ENCODE measurements at regions not wholly inside any gene's neighbourhood (a gene's known extent, or its start where the extent isn't known, plus 50 kb on each side); places are given as distances from the start of the nearest gene placed in this dataset.

DNA sequence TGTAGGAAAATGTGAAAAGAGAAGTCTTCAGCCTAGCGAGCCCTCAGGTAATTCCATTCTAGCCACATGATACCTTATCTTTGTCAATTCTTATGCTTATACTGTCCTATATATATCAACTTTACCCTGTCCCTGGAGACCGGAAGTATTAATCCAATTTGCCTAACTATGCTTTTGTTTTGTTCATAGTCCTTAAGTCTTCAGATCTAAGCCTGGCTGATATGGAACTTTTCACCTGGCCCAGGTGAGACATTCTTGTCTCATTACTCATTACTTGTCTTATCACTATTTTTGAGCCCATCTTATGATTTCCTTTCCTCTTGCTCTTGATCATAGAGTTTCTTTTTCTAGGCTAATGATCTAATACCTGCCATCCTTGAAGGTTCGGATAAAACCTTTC, 194.1 kb upstream of the FANCL start:
- H3K9me3 Mint-ChIP-seq (ENCODE audit: unreplicated experiment) = no peaks in the 10 kb centered on the region
- no peak for DNase-seq (ENCODE audit: low spot score)
- no peak overlapping the region for H3K4me3 Mint-ChIP-seq (ENCODE audit: unreplicated experiment)
- H3K27ac Mint-ChIP-seq (ENCODE audit: unreplicated experiment) = no peak overlapping the region
- H3K36me3 Mint-ChIP-seq (ENCODE audit: low read depth, unreplicated experiment) = no peaks in the 10 kb centered on the region
- no peaks in the 10 kb centered on the region for H3K4me1 Mint-ChIP-seq (ENCODE audit: unreplicated experiment)
- TF ChIP-seq, protein P1, sequence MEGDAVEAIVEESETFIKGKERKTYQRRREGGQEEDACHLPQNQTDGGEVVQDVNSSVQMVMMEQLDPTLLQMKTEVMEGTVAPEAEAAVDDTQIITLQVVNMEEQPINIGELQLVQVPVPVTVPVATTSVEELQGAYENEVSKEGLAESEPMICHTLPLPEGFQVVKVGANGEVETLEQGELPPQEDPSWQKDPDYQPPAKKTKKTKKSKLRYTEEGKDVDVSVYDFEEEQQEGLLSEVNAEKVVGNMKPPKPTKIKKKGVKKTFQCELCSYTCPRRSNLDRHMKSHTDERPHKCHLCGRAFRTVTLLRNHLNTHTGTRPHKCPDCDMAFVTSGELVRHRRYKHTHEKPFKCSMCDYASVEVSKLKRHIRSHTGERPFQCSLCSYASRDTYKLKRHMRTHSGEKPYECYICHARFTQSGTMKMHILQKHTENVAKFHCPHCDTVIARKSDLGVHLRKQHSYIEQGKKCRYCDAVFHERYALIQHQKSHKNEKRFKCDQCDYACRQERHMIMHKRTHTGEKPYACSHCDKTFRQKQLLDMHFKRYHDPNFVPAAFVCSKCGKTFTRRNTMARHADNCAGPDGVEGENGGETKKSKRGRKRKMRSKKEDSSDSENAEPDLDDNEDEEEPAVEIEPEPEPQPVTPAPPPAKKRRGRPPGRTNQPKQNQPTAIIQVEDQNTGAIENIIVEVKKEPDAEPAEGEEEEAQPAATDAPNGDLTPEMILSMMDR (IDR thresholded peaks at IDR 0.05; ENCODE audit: unreplicated experiment) = no peak
- peaks cover 2% of the 10 kb centered on the region for H3K27me3 Mint-ChIP-seq (ENCODE audit: unreplicated experiment)

DNA sequence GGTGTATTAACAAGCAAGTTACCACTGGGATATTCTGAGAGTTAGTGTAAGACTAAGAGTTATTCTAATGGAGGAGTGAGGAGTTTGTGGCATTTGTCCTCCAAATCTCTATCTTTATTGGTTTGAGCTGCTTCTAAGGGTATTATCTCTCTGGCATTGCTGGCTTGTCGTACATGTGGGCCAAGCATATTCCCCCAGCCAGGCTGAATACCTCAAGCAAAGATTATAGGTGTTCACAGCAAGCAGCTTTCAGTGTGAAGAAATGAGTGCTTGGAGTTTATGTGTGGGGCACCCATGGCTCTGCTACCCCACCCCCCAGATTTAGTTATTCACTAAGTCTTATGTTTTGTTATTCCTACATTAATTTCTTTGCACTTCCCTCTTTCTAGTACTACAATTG, 193.6 kb upstream of the FANCL start:
- DNase-seq (ENCODE audit: low spot score) = no peak
- no peak overlapping the region for H3K27ac Mint-ChIP-seq (ENCODE audit: unreplicated experiment)
- TF ChIP-seq, protein P1 (IDR thresholded peaks at IDR 0.05; ENCODE audit: unreplicated experiment) = no peak
- H3K4me1 Mint-ChIP-seq (ENCODE audit: unreplicated experiment) = no peaks in the 10 kb centered on the region
- no peaks in the 10 kb centered on the region for H3K36me3 Mint-ChIP-seq (ENCODE audit: low read depth, unreplicated experiment)
- H3K4me3 Mint-ChIP-seq (ENCODE audit: unreplicated experiment) = no peak overlapping the region
- H3K27me3 Mint-ChIP-seq (ENCODE audit: unreplicated experiment) = peaks cover 2% of the 10 kb centered on the region
- no peaks in the 10 kb centered on the region for H3K9me3 Mint-ChIP-seq (ENCODE audit: unreplicated experiment)

DNA sequence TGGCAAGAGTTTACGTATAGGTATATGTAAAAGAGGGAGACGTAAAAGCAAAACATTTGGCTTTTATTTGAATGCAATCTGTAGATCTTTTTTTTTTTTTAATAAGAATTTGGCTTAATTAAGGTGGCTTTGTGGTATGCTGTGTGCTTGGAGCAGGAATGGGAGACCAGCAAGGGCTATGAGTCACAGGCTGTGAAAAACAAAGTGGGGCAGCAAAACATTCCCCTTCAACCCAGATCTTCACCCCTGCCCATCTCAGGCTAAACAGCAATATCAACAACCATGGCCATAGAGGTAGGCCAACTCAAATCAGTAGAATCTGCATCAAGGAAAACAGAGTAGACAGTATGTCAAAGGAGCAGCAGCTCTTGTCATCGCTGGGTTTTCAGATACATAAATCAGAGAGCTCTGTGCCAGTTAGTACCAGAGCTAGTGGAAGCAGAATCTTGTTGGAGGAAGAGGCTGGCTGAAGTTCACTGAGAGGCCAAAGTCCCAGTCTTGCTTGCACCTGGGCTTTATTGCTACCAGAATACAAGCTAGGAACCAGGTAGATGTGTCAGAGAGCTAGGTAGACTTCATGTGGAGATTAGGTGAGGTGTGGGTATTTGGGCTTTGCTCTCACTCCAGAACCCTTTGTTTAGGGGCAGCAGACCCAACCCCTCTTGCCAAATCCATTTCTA, 191.5 kb upstream of the FANCL start:
- no peak for DNase-seq (ENCODE audit: low spot score)
- Mint-ChIP-seq H3K4me3 (ENCODE audit: unreplicated experiment) (no peak overlapping the region), H3K27ac (ENCODE audit: unreplicated experiment) (no peak overlapping the region), H3K4me1 (ENCODE audit: unreplicated experiment) (peaks cover 4% of the 10 kb centered on the region), H3K9me3 (ENCODE audit: unreplicated experiment) (no peaks in the 10 kb centered on the region), H3K27me3 (ENCODE audit: unreplicated experiment) (peaks cover 5% of the 10 kb centered on the region), H3K36me3 (ENCODE audit: low read depth, unreplicated experiment) (no peaks in the 10 kb centered on the region)
- TF ChIP-seq, protein P1 (IDR thresholded peaks at IDR 0.05; ENCODE audit: unreplicated experiment) = no peak

DNA sequence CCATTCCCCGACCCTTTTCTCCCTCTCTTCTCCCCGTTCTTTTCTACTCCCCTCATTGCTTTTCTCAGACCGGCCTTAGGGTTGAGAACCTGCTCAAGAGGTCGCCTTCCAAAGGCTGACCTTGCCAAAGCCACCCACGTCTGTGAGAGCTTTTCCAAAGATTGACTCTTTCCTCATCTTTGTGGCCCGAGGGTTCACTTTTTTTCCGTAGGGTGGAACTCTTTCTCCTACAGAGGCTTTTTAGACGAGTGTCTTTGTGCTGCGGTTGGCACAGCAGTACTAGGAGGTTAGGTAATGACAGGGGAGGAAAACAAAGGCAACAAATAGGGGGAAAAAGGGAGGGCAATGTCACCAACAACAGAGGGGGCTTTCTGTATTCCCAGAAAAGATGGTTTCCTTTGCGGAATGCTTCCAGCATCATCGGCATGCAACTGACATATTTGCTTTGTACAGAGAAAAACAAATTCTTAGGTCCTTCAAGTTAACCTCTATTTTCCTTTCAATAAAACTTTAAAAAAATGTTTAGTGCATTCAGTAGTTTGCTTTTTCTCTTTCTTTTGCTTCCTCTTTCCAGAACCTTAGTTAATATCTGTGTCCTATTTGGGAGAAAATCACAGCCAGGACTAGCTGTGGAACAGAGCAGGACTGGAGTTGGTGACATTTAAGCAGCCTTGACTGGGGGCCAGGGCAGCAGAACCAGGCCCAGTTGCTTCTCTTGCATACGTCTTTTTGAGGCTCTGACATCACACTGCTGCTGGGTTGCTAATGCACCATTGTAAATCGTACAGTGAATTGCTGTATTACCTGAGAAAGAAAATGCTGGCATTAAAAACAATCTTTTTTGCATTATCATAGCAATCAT, 188.1 kb upstream of the FANCL start:
- Mint-ChIP-seq H3K36me3 (ENCODE audit: low read depth, unreplicated experiment) (no peaks in the 10 kb centered on the region), H3K9me3 (ENCODE audit: unreplicated experiment) (no peaks in the 10 kb centered on the region), H3K4me3 (ENCODE audit: unreplicated experiment) (peak overlapping the region; percentile 90), H3K27me3 (ENCODE audit: unreplicated experiment) (peaks cover 3% of the 10 kb centered on the region), H3K27ac (ENCODE audit: unreplicated experiment) (peak overlapping the region; percentile 69), H3K4me1 (ENCODE audit: unreplicated experiment) (peaks cover 6% of the 10 kb centered on the region)
- TF ChIP-seq, protein P1 (IDR thresholded peaks at IDR 0.05; ENCODE audit: unreplicated experiment) = no peak
- DNase-seq (ENCODE audit: low spot score) = peak; percentile 3
